GM12891 (cell line): ENCODE measurements at regions not wholly inside any gene's neighbourhood (a gene's known extent, or its start where the extent isn't known, plus 50 kb on each side); places are given as distances from the start of the nearest gene placed in this dataset.
A peak's percentile ranks its signal among the peaks of the same experiment; 100 is the strongest.

ENCODE experiments used
- DNase-seq: peaks from one replicate; pipeline ENCODE4 v3.0.0; 2011; ENCODE audit warnings: low spot score; ENCODE audit not compliant: insufficient read length
- FAIRE-seq: peaks from 2 replicates; lab custom pipeline; 2011; peaks lifted over from hg19 to GRCh38; lab: Jason Lieb, UNC
- PAX5 ChIP-seq: IDR thresholded peaks from 2 replicates; pipeline ENCODE4 v1.6.1; 2011; ENCODE audit warnings: low read length, moderate library complexity, mild to moderate bottlenecking; ENCODE audit not compliant: insufficient read depth, severe bottlenecking
- POLR2A ChIP-seq: IDR thresholded peaks from 2 replicates; pipeline ENCODE4 v1.6.1; 2011; ENCODE audit warnings: low read depth, low read length, control low read depth
- POLR2AphosphoS5 ChIP-seq: IDR thresholded peaks from 2 replicates; pipeline ENCODE4 v1.6.1; 2011; ENCODE audit warnings: low read depth, low read length, control low read depth
- POU2F2 ChIP-seq: IDR thresholded peaks from 2 replicates; pipeline ENCODE4 v1.6.1; 2011; ENCODE audit warnings: low read depth, mild to moderate bottlenecking, control low read depth, low read length, moderate library complexity
- SPI1 ChIP-seq: IDR thresholded peaks from 2 replicates; pipeline ENCODE4 v1.6.1; 2011; ENCODE audit warnings: low read depth, low read length, control low read depth
- TAF1 ChIP-seq: IDR thresholded peaks from 2 replicates; pipeline ENCODE4 v1.6.1; 2011; ENCODE audit warnings: low read depth, low read length, control low read depth

DNA sequence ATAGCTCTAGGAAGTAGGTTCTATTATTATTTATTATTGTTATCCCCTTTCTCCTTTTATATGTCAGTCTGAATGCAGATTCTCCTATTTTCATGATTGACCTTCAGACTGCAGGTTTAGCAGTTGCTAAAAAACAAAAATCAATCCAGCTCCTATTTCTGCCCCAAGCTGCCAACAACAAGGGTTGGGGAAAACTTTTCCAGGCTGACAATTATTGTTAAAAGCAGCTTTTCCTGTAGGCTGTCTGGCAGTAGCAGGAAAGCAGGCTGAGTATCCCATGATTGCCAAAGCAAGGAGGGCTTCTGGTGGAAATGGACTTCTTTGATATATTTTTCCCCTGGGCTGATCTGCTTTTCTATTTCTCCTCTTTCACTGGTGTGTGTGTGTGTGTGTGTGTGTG, 78.0 kb upstream of the CTLA4 start:
- FAIRE-seq (no peak), DNase-seq (no peak)
- TF ChIP-seq POU2F2 (no peak), PAX5 (no peak), TAF1 (no peak), SPI1 (no peak), POLR2A (no peak), POLR2AphosphoS5 (no peak)

GRCh38 chr2:203790134-203790852, 77.3 kb upstream of the CTLA4 start:
- TF ChIP-seq POU2F2 (no peak), SPI1 (no peak), POLR2AphosphoS5 (no peak), POLR2A (no peak), PAX5 (no peak), TAF1 (no peak)
- FAIRE-seq (no peak), DNase-seq (no peak)

DNA sequence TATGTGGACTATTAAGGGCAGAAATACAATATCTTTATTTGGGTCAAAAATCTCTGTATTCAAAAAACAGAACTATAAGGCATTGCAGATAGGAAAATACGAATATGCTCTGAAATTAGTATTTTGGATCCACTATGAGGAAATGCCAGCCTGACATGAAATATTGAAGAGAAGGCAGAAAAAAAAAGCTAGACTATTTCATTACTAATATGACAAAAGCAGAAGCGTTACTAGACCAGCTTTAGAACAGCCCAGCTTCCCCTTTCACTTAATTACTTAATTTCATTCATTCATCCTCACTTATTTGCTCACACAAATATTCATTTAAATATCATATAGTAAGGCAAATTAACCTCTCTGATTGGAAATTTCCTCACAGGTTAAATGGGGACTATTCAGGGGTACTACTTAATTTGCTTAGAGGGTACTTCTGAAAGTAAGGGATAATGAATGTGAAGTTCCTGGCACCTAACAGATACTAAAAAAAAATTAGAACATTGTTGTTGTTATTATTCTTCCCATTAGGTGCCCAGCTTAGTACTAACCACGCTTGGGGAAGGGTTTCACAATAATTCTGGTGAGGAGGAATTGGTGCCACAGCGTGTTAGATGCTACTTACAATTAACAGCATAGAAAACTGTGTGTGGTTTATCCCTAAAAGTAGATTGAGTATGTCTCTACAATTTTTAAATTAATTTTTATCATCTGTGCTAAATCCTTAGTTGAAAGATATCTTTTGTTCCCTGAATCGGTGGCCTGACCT, 71.1 kb upstream of the CTLA4 start:
- peak; percentile 51; the same call in 1 of the 2 replicates for TF ChIP-seq SPI1
- no peak for TF ChIP-seq POLR2AphosphoS5
- DNase-seq, result no peak

GRCh38 chr2:203797276-203797675, 70.3 kb upstream of the CTLA4 start:
- FAIRE-seq (no peak), DNase-seq (no peak)
- TF ChIP-seq SPI1, result no peak
- no peak for TF ChIP-seq POLR2A
- TF ChIP-seq PAX5, result no peak
- TF ChIP-seq TAF1, result no peak
- no peak for TF ChIP-seq POLR2AphosphoS5
- no peak for TF ChIP-seq POU2F2

More for the DNA sequence above, 71.1 kb upstream of the CTLA4 start:
- FAIRE-seq, result no peak

- no peak for DNase-seq
- TF ChIP-seq POLR2A (no peak), POU2F2 (no peak), PAX5 (no peak)
- peak; percentile 75 for FAIRE-seq
These were observed 69.9 kb upstream of the CTLA4 start for GRCh38 chr2:203797712-203798111.

GRCh38 chr2:203798296-203799087, 69.1 kb upstream of the CTLA4 start:
- no peak for TF ChIP-seq POU2F2
- no peak for TF ChIP-seq TAF1
- no peak for TF ChIP-seq SPI1
- DNase-seq (no peak), FAIRE-seq (no peak)

DNA sequence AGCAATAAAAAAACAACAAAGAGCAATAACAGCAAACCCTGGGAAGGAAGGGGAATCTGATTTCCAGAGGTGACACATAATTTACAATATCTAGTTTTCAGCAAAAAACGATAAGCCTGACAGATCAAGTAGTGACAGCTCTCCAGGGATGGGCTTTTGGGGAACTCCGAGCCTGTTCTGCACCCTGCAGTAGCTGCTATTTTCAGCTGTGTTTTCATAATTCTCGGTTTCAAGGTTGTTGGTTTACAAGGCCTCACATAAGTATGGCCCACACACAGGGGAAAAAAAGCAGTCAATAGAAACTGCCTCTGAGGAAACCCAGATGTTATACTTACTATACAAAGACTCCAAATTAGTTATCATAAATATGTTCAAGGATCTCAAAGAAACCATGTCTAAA, 67.7 kb upstream of the CTLA4 start:
- DNase-seq (no peak), FAIRE-seq (peak; percentile 78)
- peak; percentile 56 for TF ChIP-seq SPI1
- no peak for TF ChIP-seq POLR2A

DNA sequence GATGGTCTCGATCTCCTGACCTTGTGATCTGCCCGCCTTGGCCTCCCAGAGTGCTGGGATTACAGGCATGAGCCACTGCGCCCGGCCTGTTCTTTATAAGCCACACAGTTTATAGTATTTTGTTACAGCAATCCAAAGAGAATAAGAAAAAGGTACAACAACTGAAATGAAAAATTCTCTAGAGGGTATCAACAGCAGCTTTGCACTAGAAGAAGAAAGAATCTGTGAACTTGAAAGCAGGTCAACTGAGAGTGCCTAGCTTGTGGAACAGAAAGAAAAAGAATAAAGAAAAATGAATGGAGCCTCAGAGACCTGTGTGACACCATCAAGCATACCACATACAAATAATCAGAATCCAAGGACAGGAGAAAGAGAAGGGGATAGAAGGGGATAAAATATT, 66.8 kb upstream of the CTLA4 start:
- FAIRE-seq (no peak), DNase-seq (no peak)
- TF ChIP-seq PAX5 (no peak), POU2F2 (no peak), POLR2AphosphoS5 (no peak), SPI1 (no peak), POLR2A (no peak), TAF1 (no peak)

- FAIRE-seq (no peak), DNase-seq (no peak)
- TF ChIP-seq POLR2AphosphoS5, result no peak
- no peak for TF ChIP-seq POLR2A
- TF ChIP-seq POU2F2, result no peak
These were observed 65.1 kb upstream of the CTLA4 start for GRCh38 chr2:203802342-203803052.

- no peak for DNase-seq
- FAIRE-seq, result no peak
- TF ChIP-seq TAF1, result no peak
- no peak for TF ChIP-seq SPI1
- TF ChIP-seq POLR2AphosphoS5, result no peak
- TF ChIP-seq POLR2A, result no peak
- no peak for TF ChIP-seq PAX5
- no peak for TF ChIP-seq POU2F2
These were observed 64.5 kb upstream of the CTLA4 start for GRCh38 chr2:203803053-203803429.
